ENCODE measurements at regions not wholly inside any gene's neighbourhood (a gene's known extent, or its start where the extent isn't known, plus 50 kb on each side); places are given as distances from the start of the nearest gene placed in this dataset.

GRCh38 chr10:121002586-121003205 is 151.5 kb downstream of the WDR11 start:
- H2AFZ ChIP-seq: no peak overlapping the region
- Mint-ChIP-seq H3K36me3 (ENCODE audit: low read depth) (peaks cover 22% of the 10 kb centered on the region; the same call in 2 of the 3 replicates), H3K4me1 (peaks cover 6% of the 10 kb centered on the region; the same call in 2 of the 3 replicates), H3K27ac (no peak overlapping the region), H3K27me3 (ENCODE audit: insufficient read depth, low read depth, poor library complexity) (no peaks in the 10 kb centered on the region), H3K4me3 (no peak overlapping the region), H3K9me3 (peaks cover 29% of the 10 kb centered on the region)
- H3K79me2 ChIP-seq (replicated peaks; ENCODE audit: insufficient read depth): no peaks in the 10 kb centered on the region
- no peak overlapping the region for H3K4me2 ChIP-seq
- ATAC-seq (no peak), DNase-seq (ENCODE audit: low spot score) (no peak)
- no peaks in the 10 kb centered on the region for H3K36me3 ChIP-seq (ENCODE audit: insufficient read depth)
- H3K27me3 ChIP-seq (ENCODE audit: insufficient read depth): no peaks in the 10 kb centered on the region
- no peaks in the 10 kb centered on the region for H4K20me1 ChIP-seq (replicated peaks; ENCODE audit: insufficient read depth)
- no peak for TF ChIP-seq ETS1 (IDR thresholded peaks at IDR 0.05)
- TF ChIP-seq CTCF (conservative IDR thresholded peaks at IDR 0.05; ENCODE audit: low read depth in 2 of 2): no peak
- no peak overlapping the region for H3K4me3 ChIP-seq
- no peak overlapping the region for H3K27ac ChIP-seq (ENCODE audit: low read depth)
- H3K4me1 ChIP-seq (ENCODE audit: insufficient read depth): no peaks in the 10 kb centered on the region
- no peaks in the 10 kb centered on the region for H3F3A ChIP-seq (replicated peaks; ENCODE audit: low read depth)
- H3K9me2 ChIP-seq (ENCODE audit: insufficient read depth): 0 out of 2 replicates have a peak, but pooled peaks cover 5% of the 10 kb centered on the region

- Mint-ChIP-seq H3K36me3 (ENCODE audit: low read depth) (peaks cover 22% of the 10 kb centered on the region; the same call in 2 of the 3 replicates), H3K27ac (no peak overlapping the region), H3K27me3 (ENCODE audit: insufficient read depth, low read depth, poor library complexity) (no peaks in the 10 kb centered on the region), H3K4me1 (peaks cover 3% of the 10 kb centered on the region; the same call in 2 of the 3 replicates), H3K4me3 (no peak overlapping the region), H3K9me3 (peaks cover 29% of the 10 kb centered on the region)
- Histone ChIP-seq H3K4me3 (no peak overlapping the region), H3K36me3 (ENCODE audit: insufficient read depth) (no peaks in the 10 kb centered on the region), H3K27ac (ENCODE audit: low read depth) (no peak overlapping the region), H3K79me2 (replicated peaks; ENCODE audit: insufficient read depth) (no peaks in the 10 kb centered on the region), H2AFZ (no peak overlapping the region), H4K20me1 (replicated peaks; ENCODE audit: insufficient read depth) (no peaks in the 10 kb centered on the region), H3K9me2 (ENCODE audit: insufficient read depth) (0 out of 2 replicates have a peak, but pooled peaks cover 5% of the 10 kb centered on the region), H3K27me3 (ENCODE audit: insufficient read depth) (no peaks in the 10 kb centered on the region), H3K4me1 (ENCODE audit: insufficient read depth) (no peaks in the 10 kb centered on the region), H3K4me2 (no peak overlapping the region), H3F3A (replicated peaks; ENCODE audit: low read depth) (no peaks in the 10 kb centered on the region)
- ATAC-seq (no peak), DNase-seq (ENCODE audit: low spot score) (no peak)
- no peak for TF ChIP-seq ZNF114 (CRISPR knock-in tag; IDR thresholded peaks at IDR 0.05)
- TF ChIP-seq ZNF462 (CRISPR knock-in tag; IDR thresholded peaks at IDR 0.05): no peak
- no peak for TF ChIP-seq JUNB (IDR thresholded peaks at IDR 0.05; ENCODE audit: unreplicated experiment)
- TF ChIP-seq ZNF331 (CRISPR knock-in tag; IDR thresholded peaks at IDR 0.05; ENCODE audit: low read depth): no peak
- TF ChIP-seq POLR2AphosphoS5 (IDR thresholded peaks at IDR 0.05; ENCODE audit: low read depth): no peak
- no peak for TF ChIP-seq REST (IDR thresholded peaks at IDR 0.05; ENCODE audit: unreplicated experiment)
Observed at GRCh38 chr10:121005948-121006587, 154.9 kb downstream of the WDR11 start.

Measured in GM23338 (cell line).